ENCODE measurements at regions not wholly inside any gene's neighbourhood (a gene's known extent, or its start where the extent isn't known, plus 50 kb on each side); places are given as distances from the start of the nearest gene placed in this dataset.

GRCh38 chr9:129558551-129559505, 62.1 kb downstream of the C9orf50 start:
- TF ChIP-seq EZH2 (IDR thresholded peaks at IDR 0.05; ENCODE audit: low read length, missing control alignments): no peak
- no peaks in the 10 kb centered on the region for H3K27me3 ChIP-seq (ENCODE audit: control insufficient read depth, insufficient read depth, low read length)
- H3K4me3 ChIP-seq (replicated peaks in 1 of 4; ENCODE audit: control extremely low read depth in 1 of 4, insufficient read depth in 1 of 4, low read depth in 3 of 4, low read length in 4 of 4): no peak overlapping the region
- DNase-seq (ENCODE audit: low read depth in 2 of 2): no peak
- no peaks in the 10 kb centered on the region for H3K9me3 ChIP-seq (ENCODE audit: control insufficient read depth, insufficient read depth, low read depth, low read length)
- no peak overlapping the region for H2AFZ ChIP-seq (ENCODE audit: low read length)
- no peaks in the 10 kb centered on the region for H3K4me1 ChIP-seq (ENCODE audit: control insufficient read depth, extremely low read depth, insufficient read depth, low read length)
- H3K36me3 ChIP-seq (ENCODE audit: control insufficient read depth, insufficient read depth, low read length): no peaks in the 10 kb centered on the region
- H3K27ac ChIP-seq (ENCODE audit: insufficient read depth, low read length): no peak overlapping the region
- H4K20me1 ChIP-seq (ENCODE audit: control insufficient read depth, extremely low read depth, insufficient read depth, low read length): no peaks in the 10 kb centered on the region
- no peaks in the 10 kb centered on the region for H3K79me2 ChIP-seq (ENCODE audit: control insufficient read depth, insufficient read depth, low read length)
- H3K4me2 ChIP-seq (ENCODE audit: extremely low read depth, insufficient read depth, low read length): no peak overlapping the region
- H3K9ac ChIP-seq (ENCODE audit: insufficient read depth, low read length): no peak overlapping the region

GRCh38 chr9:129558063-129558550, 62.8 kb downstream of the C9orf50 start:
- H2AFZ ChIP-seq (ENCODE audit: low read length): no peak overlapping the region
- no peaks in the 10 kb centered on the region for H3K9me3 ChIP-seq (ENCODE audit: control insufficient read depth, insufficient read depth, low read depth, low read length)
- H3K4me1 ChIP-seq (ENCODE audit: control insufficient read depth, extremely low read depth, insufficient read depth, low read length): no peaks in the 10 kb centered on the region
- no peak overlapping the region for H3K4me3 ChIP-seq (replicated peaks in 1 of 4; ENCODE audit: control extremely low read depth in 1 of 4, insufficient read depth in 1 of 4, low read depth in 3 of 4, low read length in 4 of 4)
- no peak overlapping the region for H3K27ac ChIP-seq (ENCODE audit: insufficient read depth, low read length)
- no peaks in the 10 kb centered on the region for H4K20me1 ChIP-seq (ENCODE audit: control insufficient read depth, extremely low read depth, insufficient read depth, low read length)
- no peaks in the 10 kb centered on the region for H3K79me2 ChIP-seq (ENCODE audit: control insufficient read depth, insufficient read depth, low read length)
- no peak overlapping the region for H3K4me2 ChIP-seq (ENCODE audit: extremely low read depth, insufficient read depth, low read length)
- TF ChIP-seq CTCF (conservative IDR thresholded peaks at IDR 0.05 in 1 of 2, IDR thresholded peaks at IDR 0.05 in 1 of 2; ENCODE audit: low read depth in 1 of 2, low read length in 2 of 2) (no peak), EZH2 (IDR thresholded peaks at IDR 0.05; ENCODE audit: low read length, missing control alignments) (no peak)
- no peak overlapping the region for H3K9ac ChIP-seq (ENCODE audit: insufficient read depth, low read length)
- H3K36me3 ChIP-seq (ENCODE audit: control insufficient read depth, insufficient read depth, low read length): no peaks in the 10 kb centered on the region
- no peaks in the 10 kb centered on the region for H3K27me3 ChIP-seq (ENCODE audit: control insufficient read depth, insufficient read depth, low read length)
- no peak for DNase-seq (ENCODE audit: low read depth in 2 of 2)

GRCh38 chr9:129557192-129558036, 63.5 kb downstream of the C9orf50 start:
- Histone ChIP-seq H3K4me2 (ENCODE audit: extremely low read depth, insufficient read depth, low read length) (no peak overlapping the region), H3K27ac (ENCODE audit: insufficient read depth, low read length) (no peak overlapping the region), H3K79me2 (ENCODE audit: control insufficient read depth, insufficient read depth, low read length) (no peaks in the 10 kb centered on the region), H3K27me3 (ENCODE audit: control insufficient read depth, insufficient read depth, low read length) (no peaks in the 10 kb centered on the region), H3K4me1 (ENCODE audit: control insufficient read depth, extremely low read depth, insufficient read depth, low read length) (no peaks in the 10 kb centered on the region), H3K4me3 (replicated peaks in 1 of 4; ENCODE audit: control extremely low read depth in 1 of 4, insufficient read depth in 1 of 4, low read depth in 3 of 4, low read length in 4 of 4) (no peak overlapping the region), H2AFZ (ENCODE audit: low read length) (no peak overlapping the region), H3K9ac (ENCODE audit: insufficient read depth, low read length) (no peak overlapping the region), H3K36me3 (ENCODE audit: control insufficient read depth, insufficient read depth, low read length) (no peaks in the 10 kb centered on the region), H3K9me3 (ENCODE audit: control insufficient read depth, insufficient read depth, low read depth, low read length) (no peaks in the 10 kb centered on the region), H4K20me1 (ENCODE audit: control insufficient read depth, extremely low read depth, insufficient read depth, low read length) (no peaks in the 10 kb centered on the region)
- peak; percentile 74 to 89 for DNase-seq (ENCODE audit: low read depth in 2 of 2)
- TF ChIP-seq CTCF (conservative IDR thresholded peaks at IDR 0.05 in 1 of 2, IDR thresholded peaks at IDR 0.05 in 1 of 2; ENCODE audit: low read depth in 1 of 2, low read length in 2 of 2) (no peak), EZH2 (IDR thresholded peaks at IDR 0.05; ENCODE audit: low read length, missing control alignments) (no peak)

Data from fibroblast of lung (primary cell).